B cell (primary cell): ENCODE measurements at regions not wholly inside any gene's neighbourhood (a gene's known extent, or its start where the extent isn't known, plus 50 kb on each side); places are given as distances from the start of the nearest gene placed in this dataset.

Experiments used
- EZH2 ChIP-seq: IDR thresholded peaks from 2 replicates; pipeline ENCODE4 v1.6.1; 2012; ENCODE audit warnings: borderline replicate concordance, low read depth, mild to moderate bottlenecking, moderate library complexity, low read length; ENCODE audit not compliant: insufficient read depth, poor library complexity, severe bottlenecking
- TF ChIP-seq, protein P1 (sequence below): fragments of 200-600 bp; IDR thresholded peaks from one replicate; pipeline ENCODE4 v1.8.0; 2022; ENCODE audit warnings: antibody characterized with exemption, mild to moderate bottlenecking

DNA sequence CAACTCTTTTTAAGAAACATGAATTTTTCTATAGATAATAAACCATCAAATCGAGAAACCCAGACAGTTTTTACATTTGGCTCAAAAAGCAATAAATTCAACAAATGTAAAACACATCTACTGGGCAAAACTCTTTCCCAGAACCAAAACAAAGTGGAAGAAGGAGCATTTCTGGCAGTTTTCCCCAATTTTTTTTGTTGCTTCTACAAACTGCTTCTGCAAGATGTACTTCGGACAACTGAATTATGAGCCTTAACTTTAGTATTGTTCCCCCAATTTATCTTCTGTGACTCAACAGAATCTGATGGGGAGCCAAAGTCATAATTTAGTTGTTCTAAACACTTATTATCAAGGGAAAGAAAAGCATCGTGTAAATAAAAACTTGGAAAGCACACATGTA lies 1047.2 kb downstream of the CDH11 start:
- TF ChIP-seq, protein P1, sequence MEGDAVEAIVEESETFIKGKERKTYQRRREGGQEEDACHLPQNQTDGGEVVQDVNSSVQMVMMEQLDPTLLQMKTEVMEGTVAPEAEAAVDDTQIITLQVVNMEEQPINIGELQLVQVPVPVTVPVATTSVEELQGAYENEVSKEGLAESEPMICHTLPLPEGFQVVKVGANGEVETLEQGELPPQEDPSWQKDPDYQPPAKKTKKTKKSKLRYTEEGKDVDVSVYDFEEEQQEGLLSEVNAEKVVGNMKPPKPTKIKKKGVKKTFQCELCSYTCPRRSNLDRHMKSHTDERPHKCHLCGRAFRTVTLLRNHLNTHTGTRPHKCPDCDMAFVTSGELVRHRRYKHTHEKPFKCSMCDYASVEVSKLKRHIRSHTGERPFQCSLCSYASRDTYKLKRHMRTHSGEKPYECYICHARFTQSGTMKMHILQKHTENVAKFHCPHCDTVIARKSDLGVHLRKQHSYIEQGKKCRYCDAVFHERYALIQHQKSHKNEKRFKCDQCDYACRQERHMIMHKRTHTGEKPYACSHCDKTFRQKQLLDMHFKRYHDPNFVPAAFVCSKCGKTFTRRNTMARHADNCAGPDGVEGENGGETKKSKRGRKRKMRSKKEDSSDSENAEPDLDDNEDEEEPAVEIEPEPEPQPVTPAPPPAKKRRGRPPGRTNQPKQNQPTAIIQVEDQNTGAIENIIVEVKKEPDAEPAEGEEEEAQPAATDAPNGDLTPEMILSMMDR: no peak
- no peak for TF ChIP-seq EZH2
